DMS53 treated with DMSO at 0.1 percent for 48 hours (cell line): ENCODE measurements at regions not wholly inside any gene's neighbourhood (a gene's known extent, or its start where the extent isn't known, plus 50 kb on each side); places are given as distances from the start of the nearest gene placed in this dataset.
"Not testable (repeated sequence)": the region's sequence is repeated elsewhere in the genome, so short reads cannot be mapped to it uniquely, and the experiment has no call there.

ENCODE experiments used
- DNase-seq: peaks from one replicate; lab custom pipeline; 2025; ENCODE audit not compliant: unreplicated experiment; lab: John Stamatoyannopoulos, UW

- not testable (repeated sequence) for DNase-seq
Observed at GRCh38 chr17:15802917-15803316, 70.8 kb downstream of the TBC1D26 start.

GRCh38 chr17:15806825-15807224, 74.7 kb downstream of the TBC1D26 start:
- not testable (repeated sequence) for DNase-seq

GRCh38 chr17:15813388-15813787, 81.3 kb downstream of the TBC1D26 start:
- DNase-seq, result not testable (repeated sequence)

GRCh38 chr17:15814003-15814402, 81.9 kb downstream of the TBC1D26 start:
- not testable (repeated sequence) for DNase-seq

GRCh38 chr17:15817861-15818260, 85.8 kb downstream of the TBC1D26 start:
- not testable (repeated sequence) for DNase-seq

- not testable (repeated sequence) for DNase-seq
Observed at GRCh38 chr17:15822280-15822679, 90.2 kb downstream of the TBC1D26 start.

- DNase-seq, result peak; percentile 30
Observed at GRCh38 chr17:15828727-15829314, 96.7 kb downstream of the TBC1D26 start.

GRCh38 chr17:15830221-15830620, 98.1 kb downstream of the TBC1D26 start:
- DNase-seq, result peak; percentile 27

- DNase-seq, result peak; percentile 6
Observed at GRCh38 chr17:15831182-15831581, 99.1 kb downstream of the TBC1D26 start.

- DNase-seq, result not testable (repeated sequence)
Observed at GRCh38 chr17:15832921-15833480, 100.9 kb downstream of the TBC1D26 start.

- DNase-seq, result not testable (repeated sequence)
Observed at GRCh38 chr17:15833890-15834289, 101.8 kb downstream of the TBC1D26 start.

GRCh38 chr17:15835481-15835880, 103.4 kb downstream of the TBC1D26 start:
- DNase-seq, result not testable (repeated sequence)

- not testable (repeated sequence) for DNase-seq
Observed at GRCh38 chr17:15836249-15836982, 104.3 kb downstream of the TBC1D26 start.

- not testable (repeated sequence) for DNase-seq
Observed at GRCh38 chr17:15836991-15837390, 104.9 kb downstream of the TBC1D26 start.

GRCh38 chr17:15847447-15848229, 97.3 kb upstream of the ADORA2B start:
- DNase-seq, result not testable (repeated sequence)

- peak; percentile 16 for DNase-seq
Observed at GRCh38 chr17:15849054-15849453, 95.9 kb upstream of the ADORA2B start.

GRCh38 chr17:15850071-15850470, 94.9 kb upstream of the ADORA2B start:
- not testable (repeated sequence) for DNase-seq

- DNase-seq, result not testable (repeated sequence)
Observed at GRCh38 chr17:15850687-15851086, 94.2 kb upstream of the ADORA2B start.

- not testable (repeated sequence) for DNase-seq
Observed at GRCh38 chr17:15852863-15853262, 92.1 kb upstream of the ADORA2B start.

GRCh38 chr17:15856191-15856590, 88.7 kb upstream of the ADORA2B start:
- DNase-seq, result not testable (repeated sequence)

- DNase-seq, result not testable (repeated sequence)
Observed at GRCh38 chr17:15856745-15857144, 88.2 kb upstream of the ADORA2B start.
